ENCODE measurements at regions not wholly inside any gene's neighbourhood (a gene's known extent, or its start where the extent isn't known, plus 50 kb on each side); places are given as distances from the start of the nearest gene placed in this dataset.

- CTCF ChIA-PET: no interaction called here
- no peaks in the 10 kb centered on the region for H3K4me1 Mint-ChIP-seq (ENCODE audit: low read depth, unreplicated experiment)
- no peak for TF ChIP-seq CTCF (IDR thresholded peaks at IDR 0.05; ENCODE audit: unreplicated experiment)
- DNase-seq: no peak
- peaks cover 62% of the 10 kb centered on the region for H3K27me3 Mint-ChIP-seq (ENCODE audit: unreplicated experiment)
- no peak overlapping the region for H3K27ac Mint-ChIP-seq (ENCODE audit: unreplicated experiment)
- intact Hi-C loops (cut with micrococcal nuclease; ENCODE audit: unreplicated experiment): no loop called here
- H3K36me3 Mint-ChIP-seq (ENCODE audit: insufficient read depth, unreplicated experiment): no peaks in the 10 kb centered on the region
- no peak overlapping the region for H3K4me3 Mint-ChIP-seq (ENCODE audit: low read depth, unreplicated experiment)
- BruUV-seq (replicated peaks): no TSS peak
- H3K9me3 Mint-ChIP-seq (ENCODE audit: low read depth, unreplicated experiment): no peaks in the 10 kb centered on the region
Observed at GRCh38 chr2:11054783-11055678, 100.2 kb upstream of the SLC66A3 start.

GRCh38 chr2:11055679-11056215 is 99.5 kb upstream of the SLC66A3 start:
- CTCF ChIA-PET: no interaction called here
- H3K27ac Mint-ChIP-seq (ENCODE audit: unreplicated experiment): no peak overlapping the region

GRCh38 chr2:11056614-11057013 is 98.7 kb upstream of the SLC66A3 start:
- DNase-seq: no peak
- CTCF ChIA-PET: no interaction called here
- Mint-ChIP-seq H3K4me3 (ENCODE audit: low read depth, unreplicated experiment) (no peak overlapping the region), H3K4me1 (ENCODE audit: low read depth, unreplicated experiment) (no peaks in the 10 kb centered on the region), H3K9me3 (ENCODE audit: low read depth, unreplicated experiment) (no peaks in the 10 kb centered on the region), H3K27me3 (ENCODE audit: unreplicated experiment) (peaks cover 61% of the 10 kb centered on the region), H3K27ac (ENCODE audit: unreplicated experiment) (no peak overlapping the region), H3K36me3 (ENCODE audit: insufficient read depth, unreplicated experiment) (no peaks in the 10 kb centered on the region)
- no peak for TF ChIP-seq CTCF (IDR thresholded peaks at IDR 0.05; ENCODE audit: unreplicated experiment)
- intact Hi-C loops (cut with micrococcal nuclease; ENCODE audit: unreplicated experiment): no loop called here
- BruUV-seq (replicated peaks): no TSS peak

More at GRCh38 chr2:11055679-11056215, 99.5 kb upstream of the SLC66A3 start:
- Mint-ChIP-seq H3K4me3 (ENCODE audit: low read depth, unreplicated experiment) (no peak overlapping the region), H3K36me3 (ENCODE audit: insufficient read depth, unreplicated experiment) (no peaks in the 10 kb centered on the region), H3K9me3 (ENCODE audit: low read depth, unreplicated experiment) (no peaks in the 10 kb centered on the region), H3K4me1 (ENCODE audit: low read depth, unreplicated experiment) (no peaks in the 10 kb centered on the region), H3K27me3 (ENCODE audit: unreplicated experiment) (peaks cover 62% of the 10 kb centered on the region)
- intact Hi-C loops (cut with micrococcal nuclease; ENCODE audit: unreplicated experiment): no loop called here
- BruUV-seq (replicated peaks): no TSS peak
- no peak for DNase-seq
- TF ChIP-seq CTCF (IDR thresholded peaks at IDR 0.05; ENCODE audit: unreplicated experiment): no peak

GRCh38 chr2:11057031-11057430 is 98.2 kb upstream of the SLC66A3 start:
- Mint-ChIP-seq H3K4me1 (ENCODE audit: low read depth, unreplicated experiment) (no peaks in the 10 kb centered on the region), H3K27me3 (ENCODE audit: unreplicated experiment) (peaks cover 57% of the 10 kb centered on the region), H3K36me3 (ENCODE audit: insufficient read depth, unreplicated experiment) (no peaks in the 10 kb centered on the region), H3K9me3 (ENCODE audit: low read depth, unreplicated experiment) (no peaks in the 10 kb centered on the region), H3K27ac (ENCODE audit: unreplicated experiment) (no peak overlapping the region), H3K4me3 (ENCODE audit: low read depth, unreplicated experiment) (no peak overlapping the region)
- intact Hi-C loops (cut with micrococcal nuclease; ENCODE audit: unreplicated experiment): no loop called here
- TF ChIP-seq CTCF (IDR thresholded peaks at IDR 0.05; ENCODE audit: unreplicated experiment): no peak
- no peak for DNase-seq
- BruUV-seq (replicated peaks): no TSS peak
- CTCF ChIA-PET: no interaction called here

Measured in Calu3 (cell line).